HUES6 (cell line): ENCODE measurements at regions not wholly inside any gene's neighbourhood (a gene's known extent, or its start where the extent isn't known, plus 50 kb on each side); places are given as distances from the start of the nearest gene placed in this dataset.

ENCODE experiments used
- H3K27ac ChIP-seq: 2 replicates; pipeline ENCODE4 v1.7.0; 2013; ENCODE audit warnings: low read depth, mild to moderate bottlenecking, low read length, inconsistent platforms
- H3K27me3 ChIP-seq: 2 replicates; pipeline ENCODE4 v1.6.1; 2013; ENCODE audit warnings: low read length; ENCODE audit not compliant: control insufficient read depth, insufficient read depth
- H3K36me3 ChIP-seq: 2 replicates; pipeline ENCODE4 v1.6.1; 2013; ENCODE audit warnings: low read length; ENCODE audit not compliant: control insufficient read depth, insufficient read depth
- H3K4me1 ChIP-seq: 2 replicates; pipeline ENCODE4 v1.6.1; 2013; ENCODE audit warnings: low read length; ENCODE audit not compliant: control insufficient read depth, insufficient read depth
- H3K4me3 ChIP-seq: 2 replicates; pipeline ENCODE4 v1.5.1; 2013; ENCODE audit warnings: low read depth, low read length
- H3K9ac ChIP-seq: one replicate; pipeline ENCODE4 v1.6.1; 2013; ENCODE audit warnings: mild to moderate bottlenecking, low read length
- H3K9me3 ChIP-seq: 2 replicates; pipeline ENCODE4 v1.6.1; 2013; ENCODE audit warnings: low read depth, low read length; ENCODE audit not compliant: control insufficient read depth, insufficient read depth

DNA sequence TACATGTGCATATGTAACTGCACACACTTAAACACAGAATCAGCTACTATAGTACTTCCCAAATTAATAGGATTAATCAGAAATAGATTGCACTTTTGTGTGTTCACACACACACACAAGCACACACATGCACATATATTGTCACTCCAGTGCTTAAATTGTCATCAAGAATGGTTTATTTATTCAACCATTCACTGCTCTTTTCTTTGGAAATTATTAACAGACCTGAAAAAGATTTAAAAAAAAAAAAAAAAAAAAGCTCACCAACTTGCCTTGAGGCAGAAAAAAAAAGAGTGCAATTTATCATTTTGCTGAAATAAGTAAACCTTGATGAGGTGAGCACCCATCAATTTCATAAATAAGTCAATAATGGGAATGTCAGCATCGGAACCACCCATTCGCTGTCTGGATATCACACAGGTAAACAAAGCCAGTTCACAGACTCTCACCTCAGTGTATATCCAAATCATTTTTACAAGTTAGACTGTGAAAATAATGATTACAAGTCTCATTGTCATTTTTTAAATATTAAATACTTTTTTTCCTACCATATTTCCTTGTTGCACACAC lies 562.8 kb downstream of the BNC2 start:
- Histone ChIP-seq H3K36me3 (no peaks in the 10 kb centered on the region), H3K9ac (no peak overlapping the region), H3K27ac (no peak overlapping the region), H3K4me1 (0 out of 2 replicates have a peak, but pooled peaks cover 21% of the 10 kb centered on the region), H3K9me3 (no peaks in the 10 kb centered on the region), H3K27me3 (no peaks in the 10 kb centered on the region), H3K4me3 (no peak overlapping the region)

- no peaks in the 10 kb centered on the region for H3K9me3 ChIP-seq
- H3K36me3 ChIP-seq = no peaks in the 10 kb centered on the region
- H3K27ac ChIP-seq = no peak overlapping the region
- 0 out of 2 replicates have a peak, but pooled peaks cover 18% of the 10 kb centered on the region for H3K4me1 ChIP-seq
- H3K9ac ChIP-seq = no peak overlapping the region
- H3K27me3 ChIP-seq = no peaks in the 10 kb centered on the region
- H3K4me3 ChIP-seq = no peak overlapping the region
Measured at GRCh38 chr9:16308645-16309044, 561.8 kb downstream of the BNC2 start.

DNA sequence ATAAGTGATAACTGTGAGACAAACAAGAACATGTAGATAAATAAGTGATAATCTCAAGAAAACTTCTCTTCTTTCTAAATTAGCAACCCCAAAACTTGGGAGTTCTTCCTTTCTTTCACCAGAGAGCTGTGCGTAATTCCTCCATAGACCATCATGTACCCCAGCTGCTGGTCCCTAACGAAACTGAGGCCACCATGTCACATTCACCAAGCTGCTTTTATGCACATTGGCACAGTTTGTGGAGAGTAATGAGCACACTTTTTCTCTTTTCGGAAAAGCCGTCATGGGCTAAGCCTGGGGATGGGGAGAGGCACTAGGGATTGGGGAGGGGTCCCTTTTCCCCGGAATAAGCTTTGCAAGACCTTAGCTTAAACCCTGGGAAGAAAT lies 561.4 kb downstream of the BNC2 start:
- H3K4me3 ChIP-seq = no peak overlapping the region
- H3K27me3 ChIP-seq = no peaks in the 10 kb centered on the region
- no peaks in the 10 kb centered on the region for H3K9me3 ChIP-seq
- H3K36me3 ChIP-seq = no peaks in the 10 kb centered on the region
- H3K4me1 ChIP-seq = 0 out of 2 replicates have a peak, but pooled peaks cover 15% of the 10 kb centered on the region
- H3K9ac ChIP-seq = no peak overlapping the region
- no peak overlapping the region for H3K27ac ChIP-seq

DNA sequence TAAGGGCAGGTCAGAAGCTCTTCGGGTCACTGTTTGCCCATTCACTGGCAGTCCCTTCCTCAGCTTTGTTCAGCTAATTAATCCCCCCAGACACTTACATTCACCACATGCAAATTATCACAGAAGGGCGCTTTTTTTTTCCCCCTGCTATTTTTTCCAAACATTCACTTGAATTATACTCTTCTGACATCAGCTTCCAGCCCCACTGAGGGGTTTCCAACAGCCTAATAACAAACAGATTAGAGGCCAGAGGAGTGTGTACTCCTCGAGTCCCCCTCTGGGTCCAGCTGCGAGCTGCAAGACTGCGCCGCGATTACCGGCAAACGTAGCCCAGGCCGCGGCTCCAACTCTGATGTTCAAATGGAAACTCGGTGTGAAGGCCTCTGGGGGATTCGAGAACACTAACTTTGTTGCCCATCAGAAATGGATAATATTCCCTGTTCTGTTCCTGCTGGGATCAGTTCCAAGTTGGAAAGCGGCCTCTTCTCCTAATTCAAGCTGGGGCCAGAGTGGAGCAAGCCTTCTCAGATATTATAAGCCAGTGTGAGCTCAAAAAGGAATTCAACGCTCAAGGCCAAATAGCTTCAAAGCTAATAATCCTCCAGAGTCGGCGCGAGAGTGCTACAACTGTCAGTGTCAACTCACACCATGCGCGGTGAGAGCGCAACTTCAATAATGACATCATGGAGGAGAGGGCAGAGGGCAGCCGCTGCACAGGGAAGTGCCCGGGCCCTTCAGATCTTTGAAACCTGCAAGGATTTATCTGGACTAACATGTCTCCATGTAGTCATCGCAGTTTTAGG lies 560.8 kb downstream of the BNC2 start:
- no peaks in the 10 kb centered on the region for H3K27me3 ChIP-seq
- H3K9ac ChIP-seq = no peak overlapping the region
- H3K27ac ChIP-seq = no peak overlapping the region
- 0 out of 2 replicates have a peak, but pooled peaks cover 11% of the 10 kb centered on the region for H3K4me1 ChIP-seq
- no peaks in the 10 kb centered on the region for H3K36me3 ChIP-seq
- no peak overlapping the region for H3K4me3 ChIP-seq
- H3K9me3 ChIP-seq = no peaks in the 10 kb centered on the region

- no peak overlapping the region for H3K9ac ChIP-seq
- no peaks in the 10 kb centered on the region for H3K9me3 ChIP-seq
- no peaks in the 10 kb centered on the region for H3K27me3 ChIP-seq
- H3K4me1 ChIP-seq = 0 out of 2 replicates have a peak, but pooled peaks cover 11% of the 10 kb centered on the region
- no peaks in the 10 kb centered on the region for H3K36me3 ChIP-seq
- H3K4me3 ChIP-seq = no peak overlapping the region
- no peak overlapping the region for H3K27ac ChIP-seq
Measured at GRCh38 chr9:16310278-16311110, 560.0 kb downstream of the BNC2 start.

GRCh38 chr9:16312116-16312515 lies 558.4 kb downstream of the BNC2 start:
- Histone ChIP-seq H3K4me1 (0 out of 2 replicates have a peak, but pooled peaks cover 11% of the 10 kb centered on the region), H3K4me3 (no peak overlapping the region), H3K36me3 (no peaks in the 10 kb centered on the region), H3K27ac (no peak overlapping the region), H3K9ac (no peak overlapping the region), H3K27me3 (no peaks in the 10 kb centered on the region), H3K9me3 (no peaks in the 10 kb centered on the region)

DNA sequence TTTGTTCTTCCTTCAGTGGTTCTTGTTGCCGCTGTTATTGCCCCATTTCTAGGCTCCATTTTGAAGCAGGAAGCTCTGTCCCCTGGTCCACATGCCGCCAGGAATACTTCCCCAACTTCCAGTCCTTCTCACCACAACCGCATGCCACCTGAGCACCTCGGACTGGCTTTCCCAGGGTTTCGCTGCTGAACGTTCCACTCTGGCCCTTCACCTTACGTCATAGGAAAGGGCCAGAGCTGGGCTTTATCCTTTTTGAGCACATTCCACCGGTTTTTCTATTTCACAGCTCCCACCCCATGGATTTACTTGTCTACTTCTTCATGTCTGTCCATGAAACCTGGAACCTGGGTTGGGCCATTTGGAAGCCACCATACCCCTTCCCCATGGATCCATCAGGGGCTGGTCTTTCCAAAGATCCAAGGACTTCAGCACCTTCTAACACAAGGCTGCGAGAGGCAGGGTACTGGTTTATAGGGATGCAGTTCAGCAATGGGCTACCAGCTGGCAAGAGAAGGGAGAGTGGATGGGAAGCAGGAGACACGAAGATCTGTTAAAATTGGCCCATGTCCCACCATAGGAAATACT lies 557.4 kb downstream of the BNC2 start:
- no peak overlapping the region for H3K9ac ChIP-seq

GRCh38 chr9:16314476-16314875 lies 556.0 kb downstream of the BNC2 start:
- no peaks in the 10 kb centered on the region for H3K9me3 ChIP-seq
- no peaks in the 10 kb centered on the region for H3K27me3 ChIP-seq
- no peak overlapping the region for H3K27ac ChIP-seq
- H3K4me1 ChIP-seq = 0 out of 2 replicates have a peak, but pooled peaks cover 11% of the 10 kb centered on the region
- H3K9ac ChIP-seq = no peak overlapping the region
- H3K4me3 ChIP-seq = no peak overlapping the region
- no peaks in the 10 kb centered on the region for H3K36me3 ChIP-seq

More for the DNA sequence above, 557.4 kb downstream of the BNC2 start:
- no peak overlapping the region for H3K27ac ChIP-seq
- no peaks in the 10 kb centered on the region for H3K36me3 ChIP-seq
- no peaks in the 10 kb centered on the region for H3K27me3 ChIP-seq
- H3K4me1 ChIP-seq = 0 out of 2 replicates have a peak, but pooled peaks cover 11% of the 10 kb centered on the region
- no peaks in the 10 kb centered on the region for H3K9me3 ChIP-seq
- H3K4me3 ChIP-seq = no peak overlapping the region

DNA sequence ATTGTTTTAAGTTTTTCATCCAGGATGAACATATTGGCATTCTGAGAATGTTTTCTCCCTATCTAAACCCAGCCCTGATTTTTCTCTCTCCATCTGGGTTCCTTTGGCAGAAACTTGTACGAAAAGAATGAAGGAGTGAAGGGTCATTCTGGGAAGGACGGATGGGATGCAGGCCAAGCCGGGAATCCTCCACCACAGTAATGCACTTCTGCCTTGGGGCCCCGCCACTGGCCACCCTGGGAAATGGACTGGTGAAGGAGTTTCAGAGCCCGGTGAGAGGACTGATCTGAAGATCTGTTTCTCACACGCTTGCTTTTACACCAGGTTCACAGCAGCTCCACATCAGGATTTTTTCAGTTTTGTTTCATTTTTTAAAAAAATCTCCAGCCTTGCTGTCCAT lies 554.8 kb downstream of the BNC2 start:
- Histone ChIP-seq H3K4me3 (no peak overlapping the region), H3K27me3 (no peaks in the 10 kb centered on the region), H3K9me3 (no peaks in the 10 kb centered on the region), H3K4me1 (0 out of 2 replicates have a peak, but pooled peaks cover 2% of the 10 kb centered on the region), H3K36me3 (no peaks in the 10 kb centered on the region), H3K9ac (no peak overlapping the region), H3K27ac (no peak overlapping the region)

- no peaks in the 10 kb centered on the region for H3K27me3 ChIP-seq
- H3K36me3 ChIP-seq = no peaks in the 10 kb centered on the region
- H3K27ac ChIP-seq = no peak overlapping the region
- H3K9me3 ChIP-seq = no peaks in the 10 kb centered on the region
- no peaks in the 10 kb centered on the region for H3K4me1 ChIP-seq
- no peak overlapping the region for H3K9ac ChIP-seq
- no peak overlapping the region for H3K4me3 ChIP-seq
Measured at GRCh38 chr9:16316456-16316855, 554.0 kb downstream of the BNC2 start.
